Memory B cell (primary cell): ENCODE measurements at regions not wholly inside any gene's neighbourhood (a gene's known extent, or its start where the extent isn't known, plus 50 kb on each side); places are given as distances from the start of the nearest gene placed in this dataset.
"Not testable (repeated sequence)": the region's sequence is repeated elsewhere in the genome, so short reads cannot be mapped to it uniquely, and the experiment has no call there.

Source experiments
- ATAC-seq: fragments of 150-1000 bp; cut with Tn5 transposase; 2 replicates; pipeline ENCODE4 v1.10.0; 2021; ENCODE audit warnings: low read depth, mild to moderate bottlenecking, moderate library complexity
- DNase-seq, 2 donors: peaks; one replicate each; pipeline ENCODE4 v3.0.0; 2022; ENCODE audit warnings: low spot score in 2 of 2
- H3K27ac Mint-ChIP-seq: one replicate; pipeline ENCODE4 v1.8.0; 2022; ENCODE audit warnings: mild to moderate bottlenecking, moderate library complexity, mixed read lengths
- H3K27me3 Mint-ChIP-seq: one replicate; pipeline ENCODE4 v1.8.0; 2022; ENCODE audit warnings: mixed read lengths
- H3K36me3 Mint-ChIP-seq: one replicate; pipeline ENCODE4 v1.8.0; 2022; ENCODE audit warnings: mild to moderate bottlenecking, mixed read lengths
- H3K4me1 Mint-ChIP-seq: one replicate; pipeline ENCODE4 v1.8.0; 2022; ENCODE audit warnings: mixed read lengths
- H3K4me3 Mint-ChIP-seq: one replicate; pipeline ENCODE4 v1.8.0; 2022; ENCODE audit warnings: mild to moderate bottlenecking, moderate library complexity, mixed read lengths
- H3K9me3 Mint-ChIP-seq: one replicate; pipeline ENCODE4 v1.8.0; 2022; ENCODE audit warnings: mixed read lengths

GRCh38 chr1:10940838-10941237, 71.6 kb upstream of the TARDBP start:
- Mint-ChIP-seq H3K4me3 (no peak overlapping the region), H3K36me3 (no peaks in the 10 kb centered on the region), H3K27ac (no peak overlapping the region), H3K9me3 (no peaks in the 10 kb centered on the region), H3K27me3 (peaks cover 12% of the 10 kb centered on the region), H3K4me1 (peaks cover 16% of the 10 kb centered on the region)
- DNase-seq: no peak
- ATAC-seq: no peak

- DNase-seq (peak; percentile 51 to 78), ATAC-seq (peak; percentile 49)
- Mint-ChIP-seq H3K4me3 (no peak overlapping the region), H3K4me1 (peaks cover 16% of the 10 kb centered on the region), H3K36me3 (no peaks in the 10 kb centered on the region), H3K9me3 (no peaks in the 10 kb centered on the region), H3K27me3 (peaks cover 12% of the 10 kb centered on the region), H3K27ac (no peak overlapping the region)
Measured at GRCh38 chr1:10941891-10942541, 70.4 kb upstream of the TARDBP start.

- Mint-ChIP-seq H3K9me3 (no peaks in the 10 kb centered on the region), H3K27ac (no peak overlapping the region), H3K27me3 (peaks cover 12% of the 10 kb centered on the region), H3K36me3 (no peaks in the 10 kb centered on the region), H3K4me3 (no peak overlapping the region), H3K4me1 (peaks cover 16% of the 10 kb centered on the region)
- no peak for ATAC-seq
- no peak for DNase-seq
Measured at GRCh38 chr1:10942542-10942912, 69.9 kb upstream of the TARDBP start.

- no peaks in the 10 kb centered on the region for H3K36me3 Mint-ChIP-seq
- peaks cover 16% of the 10 kb centered on the region for H3K4me1 Mint-ChIP-seq
- no peaks in the 10 kb centered on the region for H3K9me3 Mint-ChIP-seq
- no peak overlapping the region for H3K4me3 Mint-ChIP-seq
- H3K27me3 Mint-ChIP-seq: peaks cover 12% of the 10 kb centered on the region
- DNase-seq (no peak), ATAC-seq (no peak)
- H3K27ac Mint-ChIP-seq: no peak overlapping the region
Measured at GRCh38 chr1:10943041-10943440, 69.4 kb upstream of the TARDBP start.

GRCh38 chr1:10943991-10944730, 68.3 kb upstream of the TARDBP start:
- Mint-ChIP-seq H3K27ac (no peak overlapping the region), H3K36me3 (no peaks in the 10 kb centered on the region), H3K27me3 (peaks cover 11% of the 10 kb centered on the region), H3K9me3 (no peaks in the 10 kb centered on the region), H3K4me1 (peaks cover 16% of the 10 kb centered on the region), H3K4me3 (peak overlapping the region; percentile 43)
- DNase-seq (no peak), ATAC-seq (no peak)

- H3K4me3 Mint-ChIP-seq: no peak overlapping the region
- no peak for DNase-seq
- no peak for ATAC-seq
- H3K36me3 Mint-ChIP-seq: no peaks in the 10 kb centered on the region
- H3K9me3 Mint-ChIP-seq: no peaks in the 10 kb centered on the region
- H3K27ac Mint-ChIP-seq: no peak overlapping the region
- peaks cover 11% of the 10 kb centered on the region for H3K27me3 Mint-ChIP-seq
- peaks cover 6% of the 10 kb centered on the region for H3K4me1 Mint-ChIP-seq
Measured at GRCh38 chr1:10945991-10946509, 66.4 kb upstream of the TARDBP start.

- DNase-seq (no peak), ATAC-seq (no peak)
- Mint-ChIP-seq H3K36me3 (no peaks in the 10 kb centered on the region), H3K4me3 (no peak overlapping the region), H3K27ac (no peak overlapping the region), H3K4me1 (peaks cover 6% of the 10 kb centered on the region), H3K27me3 (peaks cover 11% of the 10 kb centered on the region), H3K9me3 (no peaks in the 10 kb centered on the region)
Measured at GRCh38 chr1:10947181-10947580, 65.3 kb upstream of the TARDBP start.

GRCh38 chr1:10947691-10948462, 64.6 kb upstream of the TARDBP start:
- H3K27ac Mint-ChIP-seq: no peak overlapping the region
- ATAC-seq (no peak), DNase-seq (no peak)
- H3K4me1 Mint-ChIP-seq: peaks cover 3% of the 10 kb centered on the region
- H3K36me3 Mint-ChIP-seq: no peaks in the 10 kb centered on the region
- H3K27me3 Mint-ChIP-seq: peaks cover 9% of the 10 kb centered on the region
- no peaks in the 10 kb centered on the region for H3K9me3 Mint-ChIP-seq
- H3K4me3 Mint-ChIP-seq: no peak overlapping the region

- Mint-ChIP-seq H3K27me3 (peaks cover 9% of the 10 kb centered on the region), H3K4me3 (no peak overlapping the region), H3K36me3 (no peaks in the 10 kb centered on the region), H3K9me3 (no peaks in the 10 kb centered on the region), H3K27ac (no peak overlapping the region), H3K4me1 (peaks cover 3% of the 10 kb centered on the region)
- ATAC-seq (no peak), DNase-seq (no peak)
Measured at GRCh38 chr1:10948463-10948775, 64.0 kb upstream of the TARDBP start.

GRCh38 chr1:10950316-10951172, 61.9 kb upstream of the TARDBP start:
- Mint-ChIP-seq H3K4me1 (no peaks in the 10 kb centered on the region), H3K27me3 (peaks cover 5% of the 10 kb centered on the region), H3K4me3 (no peak overlapping the region), H3K9me3 (no peaks in the 10 kb centered on the region), H3K36me3 (no peaks in the 10 kb centered on the region), H3K27ac (no peak overlapping the region)
- DNase-seq: no peak
- no peak for ATAC-seq

- not testable (repeated sequence) for H3K36me3 Mint-ChIP-seq, H3K4me1 Mint-ChIP-seq
Measured at GRCh38 chr1:10951298-10951697, 61.2 kb upstream of the TARDBP start.

GRCh38 chr1:10951961-10952360, 60.5 kb upstream of the TARDBP start:
- ATAC-seq (no peak), DNase-seq (no peak)
- Mint-ChIP-seq H3K27ac (no peak overlapping the region), H3K27me3 (peaks cover 3% of the 10 kb centered on the region), H3K36me3 (no peaks in the 10 kb centered on the region), H3K4me1 (no peaks in the 10 kb centered on the region), H3K4me3 (no peak overlapping the region), H3K9me3 (no peaks in the 10 kb centered on the region)

More at GRCh38 chr1:10951298-10951697, 61.2 kb upstream of the TARDBP start:
- not testable (repeated sequence) for DNase-seq, ATAC-seq, H3K27ac Mint-ChIP-seq, H3K9me3 Mint-ChIP-seq, H3K4me3 Mint-ChIP-seq, H3K27me3 Mint-ChIP-seq

GRCh38 chr1:10953505-10954193, 58.8 kb upstream of the TARDBP start:
- Mint-ChIP-seq H3K27me3 (peaks cover 5% of the 10 kb centered on the region), H3K27ac (no peak overlapping the region), H3K4me3 (no peak overlapping the region), H3K9me3 (no peaks in the 10 kb centered on the region), H3K36me3 (no peaks in the 10 kb centered on the region), H3K4me1 (no peaks in the 10 kb centered on the region)
- ATAC-seq (no peak), DNase-seq (no peak)
